H9 (cell line): ENCODE measurements at regions not wholly inside any gene's neighbourhood (a gene's known extent, or its start where the extent isn't known, plus 50 kb on each side); places are given as distances from the start of the nearest gene placed in this dataset.

Experiments used
- DNase-seq: peaks from one replicate; pipeline ENCODE4 v3.0.0-alpha.2; 2017
- H2AFZ ChIP-seq: one replicate; pipeline ENCODE4 v1.6.1; 2013; ENCODE audit warnings: mild to moderate bottlenecking, low read length, control low read depth, moderate library complexity
- H2AK5ac ChIP-seq: 2 replicates; pipeline ENCODE4 v1.6.1; 2013; ENCODE audit warnings: low read length, control low read depth, mixed read lengths; ENCODE audit not compliant: insufficient read length
- H2BK120ac ChIP-seq: one replicate; pipeline ENCODE4 v1.6.1; 2013; ENCODE audit warnings: low read depth, mild to moderate bottlenecking, low read length, control low read depth, inconsistent platforms; ENCODE audit not compliant: poor library complexity, severe bottlenecking
- H2BK12ac ChIP-seq: 2 replicates; pipeline ENCODE4 v1.6.1; 2013; ENCODE audit warnings: low read length, control low read depth, mixed read lengths, low read depth; ENCODE audit not compliant: insufficient read length
- H2BK15ac ChIP-seq: 2 replicates; pipeline ENCODE4 v1.6.1; 2013; ENCODE audit warnings: low read depth, low read length, control low read depth
- H2BK20ac ChIP-seq: one replicate; pipeline ENCODE4 v1.6.1; 2013; ENCODE audit warnings: low read depth, mild to moderate bottlenecking, low read length, control low read depth, inconsistent platforms; ENCODE audit not compliant: poor library complexity, severe bottlenecking
- H2BK5ac ChIP-seq: 2 replicates; pipeline ENCODE4 v1.6.1; 2013; ENCODE audit warnings: low read length, control low read depth, mixed read lengths; ENCODE audit not compliant: insufficient read length
- H3K14ac ChIP-seq: 2 replicates; pipeline ENCODE4 v1.6.1; 2013; ENCODE audit warnings: low read length, control low read depth; ENCODE audit not compliant: insufficient read depth
- H3K18ac ChIP-seq: 2 replicates; pipeline ENCODE4 v1.6.1; 2013; ENCODE audit warnings: low read depth, mild to moderate bottlenecking, mixed read lengths, low read length, control low read depth; ENCODE audit not compliant: insufficient read length
- H3K23ac ChIP-seq: 2 replicates; pipeline ENCODE4 v1.6.1; 2013; ENCODE audit warnings: low read length, control low read depth, mixed read lengths, low read depth; ENCODE audit not compliant: insufficient read length
- H3K23me2 ChIP-seq: 2 replicates; pipeline ENCODE4 v1.6.1; 2013; ENCODE audit warnings: low read depth, mild to moderate bottlenecking, mixed read lengths, low read length, control low read depth; ENCODE audit not compliant: insufficient read length, poor library complexity, severe bottlenecking
- H3K27ac ChIP-seq: 2 replicates; pipeline ENCODE4 v1.5.1; 2013; ENCODE audit warnings: low read length, control low read depth, mixed read lengths, low read depth; ENCODE audit not compliant: insufficient read length
- H3K27me3 ChIP-seq: 2 replicates; pipeline ENCODE4 v1.6.1; 2013; ENCODE audit warnings: low read length, control low read depth, inconsistent platforms; ENCODE audit not compliant: insufficient read depth
- H3K4ac ChIP-seq: 2 replicates; pipeline ENCODE4 v1.6.1; 2013; ENCODE audit warnings: low read depth, mild to moderate bottlenecking, control low read depth, inconsistent platforms, low read length, moderate library complexity
- H3K4me1 ChIP-seq: 2 replicates; pipeline ENCODE4 v1.6.1; 2013; ENCODE audit warnings: low read length, control low read depth, inconsistent platforms; ENCODE audit not compliant: insufficient read depth
- H3K4me2 ChIP-seq: 2 replicates; pipeline ENCODE4 v1.6.1; 2013; ENCODE audit warnings: low read length, control low read depth, mixed read lengths; ENCODE audit not compliant: insufficient read length, insufficient read depth
- H3K56ac ChIP-seq: 2 replicates; pipeline ENCODE4 v1.6.1; 2013; ENCODE audit warnings: low read depth, mild to moderate bottlenecking, mixed read lengths, low read length, control low read depth; ENCODE audit not compliant: insufficient read length
- H3K79me1 ChIP-seq: 2 replicates; pipeline ENCODE4 v1.6.1; 2013; ENCODE audit warnings: low read depth, mild to moderate bottlenecking, moderate library complexity, low read length, control low read depth, inconsistent platforms; ENCODE audit not compliant: insufficient read depth, poor library complexity, severe bottlenecking
- H3K79me2 ChIP-seq: 2 replicates; pipeline ENCODE4 v1.6.1; 2013; ENCODE audit warnings: low read length, control low read depth, inconsistent platforms; ENCODE audit not compliant: insufficient read depth
- H3K9ac ChIP-seq: 2 replicates; pipeline ENCODE4 v1.6.1; 2013; ENCODE audit warnings: low read length, control low read depth, mixed read lengths; ENCODE audit not compliant: insufficient read length; ENCODE audit errors: extremely low read depth
- H3K9me3 ChIP-seq: one replicate; pipeline ENCODE4 v1.6.1; 2013; ENCODE audit warnings: low read depth, low read length, inconsistent platforms; ENCODE audit not compliant: control insufficient read depth
- H3T11ph ChIP-seq: one replicate; pipeline ENCODE4 v1.6.1; 2013; ENCODE audit warnings: mild to moderate bottlenecking, low read length, control low read depth, inconsistent platforms
- H4K20me1 ChIP-seq: one replicate; pipeline ENCODE4 v1.6.1; 2013; ENCODE audit not compliant: control insufficient read depth, insufficient read length, insufficient read depth
- H4K5ac ChIP-seq: 2 replicates; pipeline ENCODE4 v1.6.1; 2013; ENCODE audit warnings: low read depth, mild to moderate bottlenecking, mixed read lengths, low read length, control low read depth; ENCODE audit not compliant: insufficient read length
- H4K8ac ChIP-seq: replicated peaks from 2 replicates; pipeline ENCODE4 v1.6.1; 2013; ENCODE audit warnings: low read length, control low read depth, mixed read lengths, low read depth; ENCODE audit not compliant: insufficient read length
- H4K91ac ChIP-seq: 2 replicates; pipeline ENCODE4 v1.6.1; 2013; ENCODE audit warnings: low read depth, mild to moderate bottlenecking, moderate library complexity, mixed read lengths, low read length, control low read depth; ENCODE audit not compliant: insufficient read length
- H3K27ac Mint-ChIP-seq, 3 experiments: 2 replicates in 2 of 3; 3 replicates in 1 of 3; pipeline ENCODE4 v1.8.0; 2020 to 2021; ENCODE audit warnings: mixed read lengths in 3 of 3, mild to moderate bottlenecking in 1 of 3, moderate library complexity in 1 of 3
- H3K27me3 Mint-ChIP-seq: 2 replicates; pipeline ENCODE4 v1.8.0; 2021; ENCODE audit warnings: low read depth, mild to moderate bottlenecking, moderate library complexity, mixed read lengths
- H3K36me3 Mint-ChIP-seq, 3 experiments: 2 replicates in 2 of 3; 3 replicates in 1 of 3; pipeline ENCODE4 v1.8.0; 2020 to 2021; ENCODE audit warnings: low read depth in 3 of 3, mixed read lengths in 3 of 3; ENCODE audit not compliant: insufficient read depth in 1 of 3
- H3K4me1 Mint-ChIP-seq, 2 experiments: 2 replicates each; pipeline ENCODE4 v1.8.0; 2020; ENCODE audit warnings: mixed read lengths in 2 of 2
- H3K4me3 Mint-ChIP-seq, 2 experiments: 2 replicates in 1 of 2; 3 replicates in 1 of 2; pipeline ENCODE4 v1.8.0; 2020 to 2021; ENCODE audit warnings: mild to moderate bottlenecking in 2 of 2, mixed read lengths in 2 of 2, moderate library complexity in 1 of 2
- H3K9me3 Mint-ChIP-seq, 2 experiments: 2 replicates in 1 of 2; 3 replicates in 1 of 2; pipeline ENCODE4 v1.8.0; 2020; ENCODE audit warnings: mild to moderate bottlenecking in 2 of 2, mixed read lengths in 2 of 2, moderate library complexity in 1 of 2
- CTCF ChIP-seq: fragments of 200-600 bp; sonication (generic); conservative IDR thresholded peaks from 3 replicates; pipeline ENCODE4 v1.8.0; 2021; ENCODE audit warnings: antibody characterized with exemption, mild to moderate bottlenecking
- WGBS: extraction: QIAGEN DNeasy Blood & Tissue Kit; methylation state at CpG from one replicate; pipeline ENCODE4 v1.1.7; 2013; ENCODE audit warnings: missing lambda C conversion rate, low lambda C conversion rate, mixed read lengths; ENCODE audit not compliant: insufficient read length; ENCODE audit errors: extremely low coverage; 5-methylcytosine and 5-hydroxymethylcytosine counted together

- Histone ChIP-seq H4K91ac (no peak overlapping the region), H2BK120ac (no peak overlapping the region), H3K4me2 (no peak overlapping the region), H3K27ac (no peak overlapping the region), H2AK5ac (no peak overlapping the region), H4K5ac (no peak overlapping the region), H3K79me2 (no peaks in the 10 kb centered on the region), H3K79me1 (no peaks in the 10 kb centered on the region), H3T11ph (no peak overlapping the region), H3K9ac (no peak overlapping the region), H3K4me1 (peaks cover 3% of the 10 kb centered on the region; the same call in 1 of the 2 replicates), H3K18ac (no peak overlapping the region), H3K23me2 (no peaks in the 10 kb centered on the region), H4K20me1 (no peaks in the 10 kb centered on the region), H3K4ac (no peak overlapping the region), H4K8ac (no peak overlapping the region), H2BK12ac (no peak overlapping the region), H2BK15ac (no peak overlapping the region), H3K23ac (no peak overlapping the region), H3K56ac (no peak overlapping the region), H3K14ac (no peak overlapping the region), H2AFZ (no peak overlapping the region), H3K27me3 (no peaks in the 10 kb centered on the region), H2BK20ac (no peak overlapping the region), H3K9me3 (no peaks in the 10 kb centered on the region), H2BK5ac (no peak overlapping the region)
- no peak for DNase-seq
- Mint-ChIP-seq H3K27me3 (no peaks in the 10 kb centered on the region; the same call in 1 of the 2 replicates), H3K36me3 (peaks cover 6 to 24% (median 10%) of the 10 kb centered on the region in 3 experiments; a peak in 6 of 7 replicates), H3K4me1 (peaks cover 16 to 31% of the 10 kb centered on the region in 2 experiments), H3K4me3 (no peak overlapping the region), H3K9me3 (peaks cover 16 to 18% of the 10 kb centered on the region in 2 experiments; a peak in 4 of 5 replicates), H3K27ac (no peak overlapping the region)
- no CpG with 5 or more reads among the region's 5 CpGs for WGBS
- no peak for TF ChIP-seq CTCF
Measured at GRCh38 chrX:4670606-4671005, 957.2 kb upstream of the PRKX start.
